ENCODE measurements at regions not wholly inside any gene's neighbourhood (a gene's known extent, or its start where the extent isn't known, plus 50 kb on each side); places are given as distances from the start of the nearest gene placed in this dataset.

DNA sequence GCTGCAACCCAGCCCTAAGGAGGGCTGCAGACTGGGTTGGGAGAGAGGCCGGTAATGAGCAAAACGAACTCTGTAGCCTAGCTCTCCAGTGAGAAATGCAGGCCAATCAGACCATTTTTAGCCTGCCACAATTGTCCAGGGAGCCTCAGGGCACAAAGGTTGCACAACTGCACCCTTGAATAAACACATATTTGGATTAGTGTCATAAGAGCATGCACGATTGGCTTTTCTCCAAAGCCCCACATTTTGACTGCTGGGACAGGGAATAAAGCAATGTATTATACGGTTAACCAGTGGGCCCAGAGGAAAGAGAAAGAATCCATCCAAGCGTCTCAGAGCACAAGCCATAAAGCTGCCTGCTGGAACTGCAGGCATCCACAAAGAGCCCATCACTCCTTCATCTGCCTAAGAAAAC lies 729.4 kb upstream of the SGCG start:
- TF ChIP-seq EZH2 (IDR thresholded peaks at IDR 0.05; ENCODE audit: low read depth): no peak
- TF ChIP-seq, protein P1, sequence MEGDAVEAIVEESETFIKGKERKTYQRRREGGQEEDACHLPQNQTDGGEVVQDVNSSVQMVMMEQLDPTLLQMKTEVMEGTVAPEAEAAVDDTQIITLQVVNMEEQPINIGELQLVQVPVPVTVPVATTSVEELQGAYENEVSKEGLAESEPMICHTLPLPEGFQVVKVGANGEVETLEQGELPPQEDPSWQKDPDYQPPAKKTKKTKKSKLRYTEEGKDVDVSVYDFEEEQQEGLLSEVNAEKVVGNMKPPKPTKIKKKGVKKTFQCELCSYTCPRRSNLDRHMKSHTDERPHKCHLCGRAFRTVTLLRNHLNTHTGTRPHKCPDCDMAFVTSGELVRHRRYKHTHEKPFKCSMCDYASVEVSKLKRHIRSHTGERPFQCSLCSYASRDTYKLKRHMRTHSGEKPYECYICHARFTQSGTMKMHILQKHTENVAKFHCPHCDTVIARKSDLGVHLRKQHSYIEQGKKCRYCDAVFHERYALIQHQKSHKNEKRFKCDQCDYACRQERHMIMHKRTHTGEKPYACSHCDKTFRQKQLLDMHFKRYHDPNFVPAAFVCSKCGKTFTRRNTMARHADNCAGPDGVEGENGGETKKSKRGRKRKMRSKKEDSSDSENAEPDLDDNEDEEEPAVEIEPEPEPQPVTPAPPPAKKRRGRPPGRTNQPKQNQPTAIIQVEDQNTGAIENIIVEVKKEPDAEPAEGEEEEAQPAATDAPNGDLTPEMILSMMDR (conservative IDR thresholded peaks at IDR 0.05): no peak
